ENCODE measurements at regions not wholly inside any gene's neighbourhood (a gene's known extent, or its start where the extent isn't known, plus 50 kb on each side); places are given as distances from the start of the nearest gene placed in this dataset.

GRCh38 chr3:78410077-78410476, 1357.7 kb downstream of the ROBO1 start:
- Histone ChIP-seq H3K4me3 (no peak overlapping the region), H3K27ac (no peak overlapping the region), H3K4me1 (no peaks in the 10 kb centered on the region), H3K9me3 (no peaks in the 10 kb centered on the region), H3K27me3 (no peaks in the 10 kb centered on the region), H3K36me3 (no peaks in the 10 kb centered on the region)
- TF ChIP-seq CTCF (IDR thresholded peaks at IDR 0.05): no peak
- DNase-seq (ENCODE audit: low spot score): no peak

- no peak for DNase-seq (ENCODE audit: low spot score)
- Histone ChIP-seq H3K27me3 (no peaks in the 10 kb centered on the region), H3K4me1 (no peaks in the 10 kb centered on the region), H3K27ac (no peak overlapping the region), H3K4me3 (no peak overlapping the region), H3K9me3 (no peaks in the 10 kb centered on the region), H3K36me3 (no peaks in the 10 kb centered on the region)
- TF ChIP-seq CTCF (IDR thresholded peaks at IDR 0.05): no peak
Measured at GRCh38 chr3:78414261-78414660, 1353.5 kb downstream of the ROBO1 start.

GRCh38 chr3:78420611-78421010, 1347.2 kb downstream of the ROBO1 start:
- Histone ChIP-seq H3K27ac (no peak overlapping the region), H3K4me1 (no peaks in the 10 kb centered on the region), H3K36me3 (no peaks in the 10 kb centered on the region), H3K27me3 (no peaks in the 10 kb centered on the region), H3K4me3 (no peak overlapping the region), H3K9me3 (no peaks in the 10 kb centered on the region)
- no peak for TF ChIP-seq CTCF (IDR thresholded peaks at IDR 0.05)
- no peak for DNase-seq (ENCODE audit: low spot score)

GRCh38 chr3:78421247-78421966, 1346.4 kb downstream of the ROBO1 start:
- H3K27ac ChIP-seq: no peak overlapping the region
- H3K36me3 ChIP-seq: no peaks in the 10 kb centered on the region
- no peaks in the 10 kb centered on the region for H3K9me3 ChIP-seq
- no peaks in the 10 kb centered on the region for H3K4me1 ChIP-seq
- TF ChIP-seq CTCF (IDR thresholded peaks at IDR 0.05): no peak
- no peaks in the 10 kb centered on the region for H3K27me3 ChIP-seq
- no peak overlapping the region for H3K4me3 ChIP-seq
- DNase-seq (ENCODE audit: low spot score): no peak

GRCh38 chr3:78424656-78425055, 1343.1 kb downstream of the ROBO1 start:
- Histone ChIP-seq H3K4me1 (no peaks in the 10 kb centered on the region), H3K4me3 (no peak overlapping the region), H3K36me3 (no peaks in the 10 kb centered on the region), H3K27me3 (no peaks in the 10 kb centered on the region), H3K27ac (no peak overlapping the region), H3K9me3 (peaks cover 0 to 4% of the 10 kb centered on the region in 2 donors)
- DNase-seq (ENCODE audit: low spot score): no peak
- TF ChIP-seq CTCF (IDR thresholded peaks at IDR 0.05): no peak

GRCh38 chr3:78426454-78426853, 1341.3 kb downstream of the ROBO1 start:
- no peak for DNase-seq (ENCODE audit: low spot score)
- Histone ChIP-seq H3K9me3 (peaks cover 0 to 7% of the 10 kb centered on the region in 2 donors), H3K4me3 (no peak overlapping the region), H3K27ac (no peak overlapping the region), H3K27me3 (no peaks in the 10 kb centered on the region), H3K4me1 (no peaks in the 10 kb centered on the region), H3K36me3 (no peaks in the 10 kb centered on the region)
- no peak for TF ChIP-seq CTCF (IDR thresholded peaks at IDR 0.05)

Measured in right atrium auricular region (tissue), 2 donors.